ENCODE measurements at regions not wholly inside any gene's neighbourhood (a gene's known extent, or its start where the extent isn't known, plus 50 kb on each side); places are given as distances from the start of the nearest gene placed in this dataset.

DNA sequence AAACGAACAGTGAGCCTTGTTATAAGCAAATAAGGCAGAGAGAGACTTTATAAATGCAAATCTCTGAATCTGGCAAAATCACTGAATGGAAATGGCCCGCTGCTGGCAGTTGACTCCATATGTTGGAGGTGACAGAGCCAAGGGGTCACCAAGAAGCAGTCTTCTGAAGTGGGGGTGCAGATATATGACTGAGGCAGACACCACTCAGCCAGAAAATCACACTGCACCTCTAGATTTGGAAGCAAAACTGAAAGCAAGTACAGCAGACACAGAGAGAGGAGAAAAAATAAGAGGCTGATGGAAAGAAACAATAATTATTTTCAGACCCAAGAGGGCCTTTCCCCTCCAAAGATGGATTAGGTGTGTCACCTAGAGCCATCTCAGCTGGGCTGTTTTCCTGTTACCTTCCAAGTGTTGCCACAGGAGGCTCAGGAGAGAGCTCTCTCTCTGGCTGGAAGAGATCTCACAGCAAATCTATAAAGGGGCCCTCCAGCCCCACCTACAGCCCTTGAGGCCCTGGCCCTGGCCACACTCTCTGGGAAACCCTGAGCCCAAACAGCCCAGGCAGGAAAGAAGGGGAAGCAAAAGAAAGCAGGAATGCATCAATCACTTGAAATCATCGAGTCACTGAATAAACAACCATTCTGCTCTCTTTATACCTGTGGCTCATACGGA is 585.1 kb upstream of the PSMD7 start:
- no peak overlapping the region for H3K27ac ChIP-seq
- TF ChIP-seq, protein P1, sequence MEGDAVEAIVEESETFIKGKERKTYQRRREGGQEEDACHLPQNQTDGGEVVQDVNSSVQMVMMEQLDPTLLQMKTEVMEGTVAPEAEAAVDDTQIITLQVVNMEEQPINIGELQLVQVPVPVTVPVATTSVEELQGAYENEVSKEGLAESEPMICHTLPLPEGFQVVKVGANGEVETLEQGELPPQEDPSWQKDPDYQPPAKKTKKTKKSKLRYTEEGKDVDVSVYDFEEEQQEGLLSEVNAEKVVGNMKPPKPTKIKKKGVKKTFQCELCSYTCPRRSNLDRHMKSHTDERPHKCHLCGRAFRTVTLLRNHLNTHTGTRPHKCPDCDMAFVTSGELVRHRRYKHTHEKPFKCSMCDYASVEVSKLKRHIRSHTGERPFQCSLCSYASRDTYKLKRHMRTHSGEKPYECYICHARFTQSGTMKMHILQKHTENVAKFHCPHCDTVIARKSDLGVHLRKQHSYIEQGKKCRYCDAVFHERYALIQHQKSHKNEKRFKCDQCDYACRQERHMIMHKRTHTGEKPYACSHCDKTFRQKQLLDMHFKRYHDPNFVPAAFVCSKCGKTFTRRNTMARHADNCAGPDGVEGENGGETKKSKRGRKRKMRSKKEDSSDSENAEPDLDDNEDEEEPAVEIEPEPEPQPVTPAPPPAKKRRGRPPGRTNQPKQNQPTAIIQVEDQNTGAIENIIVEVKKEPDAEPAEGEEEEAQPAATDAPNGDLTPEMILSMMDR (conservative IDR thresholded peaks at IDR 0.05): no peak
- TF ChIP-seq ZFX (IDR thresholded peaks at IDR 0.05): no peak

DNA sequence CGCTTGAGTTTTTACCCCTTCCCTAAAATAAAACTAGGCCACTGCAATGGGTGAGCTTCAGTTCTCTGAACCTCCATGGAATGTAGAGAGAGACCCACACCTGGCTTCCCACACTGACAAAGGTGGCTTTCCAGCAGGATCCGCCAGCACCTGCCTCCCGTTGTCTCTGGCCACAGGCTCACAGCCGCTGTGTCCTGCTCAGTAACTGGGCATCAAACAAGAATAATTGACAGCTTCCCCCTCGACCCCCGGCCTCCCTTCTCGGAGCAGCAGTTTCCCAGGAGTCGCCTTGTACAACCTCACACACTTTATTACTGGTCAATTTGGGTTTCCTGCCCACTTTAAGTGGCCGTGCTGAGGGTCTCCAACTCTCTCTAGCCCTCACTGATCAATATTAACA is 586.1 kb upstream of the PSMD7 start:
- no peak overlapping the region for H3K27ac ChIP-seq
- TF ChIP-seq, protein P1 (conservative IDR thresholded peaks at IDR 0.05): no peak
- TF ChIP-seq ZFX (IDR thresholded peaks at IDR 0.05): no peak

DNA sequence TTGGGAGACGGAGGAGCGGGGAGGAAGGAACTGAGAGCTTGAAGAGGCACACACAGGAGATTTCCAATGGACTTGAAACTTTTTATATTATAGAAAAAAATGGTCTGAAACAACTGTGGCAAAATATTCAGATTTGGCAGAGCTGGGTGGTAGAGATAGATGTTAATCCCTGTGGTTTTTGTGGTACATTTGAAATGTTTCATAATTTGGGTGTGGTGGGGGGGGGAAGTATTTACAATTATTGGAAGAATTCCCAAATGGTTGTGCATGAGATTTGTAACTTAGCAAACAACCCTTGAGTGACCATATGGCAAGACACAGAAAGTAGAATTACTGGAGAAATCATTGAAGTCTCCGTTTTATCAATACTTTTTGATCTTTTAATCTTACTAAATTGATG is 588.8 kb upstream of the PSMD7 start:
- H3K27ac ChIP-seq: no peak overlapping the region
- no peak for TF ChIP-seq ZFX (IDR thresholded peaks at IDR 0.05)
- TF ChIP-seq, protein P1 (conservative IDR thresholded peaks at IDR 0.05): no peak

DNA sequence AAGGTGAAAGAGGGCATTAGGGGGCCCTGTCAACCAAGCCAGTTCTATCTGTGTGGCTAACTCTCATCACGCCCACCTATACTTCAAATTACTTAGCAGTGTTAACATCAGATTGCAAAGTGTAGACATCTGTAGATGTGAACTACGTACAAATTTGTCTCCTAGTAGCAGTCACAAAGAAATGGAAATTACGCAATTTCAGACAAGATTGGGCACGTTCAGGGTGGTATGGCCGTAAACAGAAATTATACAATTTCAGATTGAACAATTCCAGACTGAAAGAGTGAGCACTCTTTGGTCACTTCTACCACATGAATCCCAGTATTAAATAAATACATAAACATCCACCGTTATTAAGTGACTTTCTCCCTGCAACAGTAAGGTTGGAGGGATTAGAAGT is 592.7 kb upstream of the PSMD7 start:
- no peak overlapping the region for H3K27ac ChIP-seq
- no peak for TF ChIP-seq ZFX (IDR thresholded peaks at IDR 0.05)
- TF ChIP-seq, protein P1 (conservative IDR thresholded peaks at IDR 0.05): no peak

DNA sequence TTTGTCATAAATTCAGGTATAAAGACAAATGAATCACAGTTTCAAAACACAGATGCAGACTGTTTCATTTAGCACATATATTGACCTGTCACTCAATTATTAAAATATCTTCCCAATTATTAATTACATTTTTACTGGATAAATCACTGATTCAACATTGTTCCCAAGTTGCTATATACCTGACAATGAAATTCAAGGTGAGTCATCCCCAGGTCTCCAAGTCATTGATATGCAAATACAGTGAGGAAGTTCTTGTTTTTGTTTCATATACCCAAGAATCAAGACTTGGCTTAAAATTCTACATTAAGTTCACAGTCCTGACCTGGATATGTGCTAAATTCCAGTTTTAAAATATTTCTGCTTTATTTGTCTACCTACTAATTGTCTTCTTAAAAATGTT is 599.3 kb upstream of the PSMD7 start:
- H3K27ac ChIP-seq: no peak overlapping the region
- TF ChIP-seq ZFX (IDR thresholded peaks at IDR 0.05): no peak
- TF ChIP-seq, protein P1 (conservative IDR thresholded peaks at IDR 0.05): no peak

DNA sequence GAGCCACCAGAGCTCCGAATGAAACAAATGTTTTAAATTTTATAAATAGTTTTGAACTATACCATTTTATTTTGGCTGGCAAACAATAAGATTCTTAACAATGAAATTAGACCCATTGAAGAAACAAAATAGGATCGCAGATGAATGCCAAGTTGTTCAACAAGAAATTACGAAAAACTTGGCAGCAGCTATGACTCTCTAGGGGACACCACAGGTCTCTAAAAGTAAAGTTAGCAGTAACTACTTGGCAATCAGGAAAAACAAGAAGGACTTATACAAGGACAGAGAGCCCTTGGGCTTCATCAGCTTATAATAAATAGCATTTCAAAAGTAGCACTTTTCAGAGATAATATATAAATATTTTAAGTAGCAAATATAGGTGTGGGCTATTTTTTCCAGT is 603.8 kb upstream of the PSMD7 start:
- no peak for TF ChIP-seq ZFX (IDR thresholded peaks at IDR 0.05)
- TF ChIP-seq, protein P1 (conservative IDR thresholded peaks at IDR 0.05): no peak
- H3K27ac ChIP-seq: no peak overlapping the region

DNA sequence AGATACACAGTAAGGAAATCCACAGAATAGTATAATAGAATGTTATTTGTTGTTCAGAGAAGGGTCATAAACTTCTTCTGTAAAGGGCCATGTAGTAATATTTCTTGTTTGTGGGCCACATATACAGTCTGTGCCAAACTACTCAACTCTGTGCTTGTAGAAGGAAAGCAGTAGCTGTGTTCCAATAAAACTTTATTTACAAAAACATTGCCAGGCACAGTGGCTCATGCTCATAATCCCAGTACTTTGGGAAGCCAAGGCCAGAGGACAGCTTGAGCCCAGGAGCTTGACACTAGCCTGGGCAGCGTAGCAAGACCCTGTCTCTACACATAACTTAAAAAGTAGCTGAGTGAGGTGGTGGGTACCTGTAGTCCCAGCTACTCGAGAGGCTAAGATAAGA is 612.8 kb upstream of the PSMD7 start:
- no peak overlapping the region for H3K27ac ChIP-seq
- TF ChIP-seq, protein P1 (conservative IDR thresholded peaks at IDR 0.05): no peak
- no peak for TF ChIP-seq ZFX (IDR thresholded peaks at IDR 0.05)

All from C4-2B (cell line).